GM21367 (cell line): ENCODE measurements at regions not wholly inside any gene's neighbourhood (a gene's known extent, or its start where the extent isn't known, plus 50 kb on each side); places are given as distances from the start of the nearest gene placed in this dataset.

ENCODE experiments used
- ATAC-seq: cut with Tn5 transposase; IDR thresholded peaks from one replicate; pipeline ENCODE4 v1.9.1; 2021; ENCODE audit not compliant: unreplicated experiment

- ATAC-seq = no peak
Measured at GRCh38 chr2:186433040-186433439, 53.0 kb upstream of the ZC3H15 start.

GRCh38 chr2:186433777-186434432, 52.2 kb upstream of the ZC3H15 start:
- ATAC-seq = no peak
